Adrenal gland (tissue), 5 donors: ENCODE measurements at regions not wholly inside any gene's neighbourhood (a gene's known extent, or its start where the extent isn't known, plus 50 kb on each side); places are given as distances from the start of the nearest gene placed in this dataset.

Experiments
- CTCF ChIP-seq, 6 experiments: fragments of 450-650 bp in 4 of 6; fragments of 200-600 bp in 2 of 6; sonication (generic) in 1 of 6; IDR thresholded peaks; 1 replicate in 5 of 6; 2 replicates in 1 of 6; pipeline versions ENCODE4 v1.5.1 to v1.8.0; 2016 to 2021; ENCODE audit warnings: antibody characterized with exemption in 6 of 6, mild to moderate bottlenecking in 2 of 6, moderate library complexity in 1 of 6
- POLR2A ChIP-seq, 2 donors: fragments of 450-650 bp; IDR thresholded peaks; one replicate each; pipeline ENCODE4 v1.6.1; 2017; ENCODE audit warnings: antibody characterized with exemption in 2 of 2, mild to moderate bottlenecking in 2 of 2, moderate library complexity in 1 of 2
- donor health status: DM: no; HTN: no; CAD: no.

DNA sequence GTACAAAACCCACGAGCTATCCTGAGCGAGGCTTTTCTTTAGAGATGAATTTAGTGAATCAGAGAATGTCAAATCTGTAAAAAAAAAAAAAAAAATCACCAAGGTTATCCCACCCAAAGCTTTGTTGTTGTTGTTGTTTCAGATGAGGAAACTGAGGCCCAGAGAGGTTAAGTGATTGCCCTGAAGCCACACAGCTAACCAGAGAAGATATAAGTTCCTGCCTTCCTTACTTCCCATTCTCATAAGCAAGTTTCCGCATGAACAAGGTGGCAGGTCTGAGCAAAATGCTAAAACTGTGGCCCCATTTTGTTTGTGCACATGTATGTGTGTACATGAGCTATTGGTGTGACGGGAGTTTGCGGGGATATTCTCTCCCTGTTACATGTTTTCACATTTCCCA, 352.1 kb upstream of the ZFHX3 start:
- TF ChIP-seq POLR2A (IDR thresholded peaks at IDR 0.05) (no peak), CTCF (IDR thresholded peaks at IDR 0.05) (no peak)
